Lower leg skin (tissue), 4 donors: ENCODE measurements at regions not wholly inside any gene's neighbourhood (a gene's known extent, or its start where the extent isn't known, plus 50 kb on each side); places are given as distances from the start of the nearest gene placed in this dataset.

ENCODE experiments used
- DNase-seq, 2 donors: peaks; one replicate each; pipeline ENCODE4 v3.0.0-alpha.2; 2019; ENCODE audit warnings: low spot score in 2 of 2
- H3K4me3 ChIP-seq: fragments of 200-600 bp; sonication (generic); 2 replicates; pipeline ENCODE4 v1.5.1; 2017; ENCODE audit warnings: mild to moderate bottlenecking, low read depth; ENCODE audit not compliant: poor library complexity, severe bottlenecking
- CTCF ChIP-seq, 3 donors: fragments of 450-650 bp; IDR thresholded peaks; one replicate each; pipeline ENCODE4 v1.5.1; 2016; ENCODE audit warnings: antibody characterized with exemption in 3 of 3, mild to moderate bottlenecking in 3 of 3, moderate library complexity in 2 of 3
- POLR2A ChIP-seq, 2 donors: fragments of 450-650 bp; IDR thresholded peaks; one replicate each; pipeline ENCODE4 v1.6.1; 2016 to 2017; ENCODE audit warnings: antibody characterized with exemption in 2 of 2, mild to moderate bottlenecking in 1 of 2, moderate library complexity in 1 of 2
- WGBS, 2 donors: methylation state at CpG; one replicate each; pipeline ENCODE4 v1.1.5; 2018; 5-methylcytosine and 5-hydroxymethylcytosine counted together
- intact Hi-C: fragments of 100-400 bp; cut with DNase I; formaldehyde crosslinking; loops from one replicate; pipeline ENCODE4 v1.15.0; 2023; ENCODE audit warnings: low total_unique reads

- DNase-seq, result no peak
- no peak overlapping the region for H3K4me3 ChIP-seq
- intact Hi-C loops, result no loop called here
- TF ChIP-seq POLR2A (IDR thresholded peaks at IDR 0.05) (no peak), CTCF (IDR thresholded peaks at IDR 0.05) (no peak)
These were observed 887.6 kb downstream of the PCDH19 start for GRCh38 chrX:99522450-99522849.

GRCh38 chrX:99507768-99508167, 902.3 kb downstream of the PCDH19 start:
- no peak for TF ChIP-seq POLR2A (IDR thresholded peaks at IDR 0.05)
- TF ChIP-seq CTCF (IDR thresholded peaks at IDR 0.05), result no peak
- no peak for DNase-seq
- H3K4me3 ChIP-seq, result no peak overlapping the region
- intact Hi-C loops, result no loop called here

GRCh38 chrX:99495453-99495852, 914.6 kb downstream of the PCDH19 start:
- H3K4me3 ChIP-seq, result no peak overlapping the region
- DNase-seq, result no peak
- TF ChIP-seq CTCF (IDR thresholded peaks at IDR 0.05), result no peak
- TF ChIP-seq POLR2A (IDR thresholded peaks at IDR 0.05), result no peak
- intact Hi-C loops, result no loop called here
- WGBS, 2 donors, result 58 to 68% methylated on average over 2 of the region's 2 CpGs

GRCh38 chrX:99494668-99495067, 915.4 kb downstream of the PCDH19 start:
- H3K4me3 ChIP-seq, result no peak overlapping the region
- TF ChIP-seq POLR2A (IDR thresholded peaks at IDR 0.05) (no peak), CTCF (IDR thresholded peaks at IDR 0.05) (no peak)
- intact Hi-C loops, result no loop called here
- 87 to 89% methylated on average over 2 of the region's 2 CpGs for WGBS, 2 donors
- DNase-seq, result no peak

GRCh38 chrX:99480728-99481127, 929.3 kb downstream of the PCDH19 start:
- no peak for TF ChIP-seq CTCF (IDR thresholded peaks at IDR 0.05)
- TF ChIP-seq POLR2A (IDR thresholded peaks at IDR 0.05), result no peak
- H3K4me3 ChIP-seq, result no peak overlapping the region
- WGBS, 2 donors, result 67 to 77% methylated on average over 1 of the region's 1 CpG
- DNase-seq, result no peak
- intact Hi-C loops, result no loop called here

GRCh38 chrX:99469439-99469838, 940.6 kb downstream of the PCDH19 start:
- TF ChIP-seq CTCF (IDR thresholded peaks at IDR 0.05) (no peak), POLR2A (IDR thresholded peaks at IDR 0.05) (no peak)
- no peak overlapping the region for H3K4me3 ChIP-seq
- DNase-seq, result no peak
- intact Hi-C loops, result no loop called here
- 65 to 67% methylated on average over 1 to 3 of the region's 3 CpGs for WGBS, 2 donors
